GM23338 (cell line): ENCODE measurements at regions not wholly inside any gene's neighbourhood (a gene's known extent, or its start where the extent isn't known, plus 50 kb on each side); places are given as distances from the start of the nearest gene placed in this dataset.

Experiments
- ATAC-seq: fragments of 200-7000 bp; cut with Tn5 transposase; 3 replicates; pipeline ENCODE4 v1.9.1; 2020
- DNase-seq: peaks from one replicate; pipeline ENCODE4 v3.0.0-alpha.2; 2015; ENCODE audit warnings: low spot score
- H2AFZ ChIP-seq: fragments of 200-600 bp; sonication (generic); 2 replicates; pipeline ENCODE4 v1.8.0; 2016; ENCODE audit warnings: antibody characterized with exemption, mild to moderate bottlenecking, moderate library complexity
- H3F3A ChIP-seq: fragments of 200-600 bp; sonication (generic); replicated peaks from 2 replicates; pipeline ENCODE4 v1.8.0; 2017; ENCODE audit warnings: antibody characterized with exemption, mixed run types, low read depth
- H3K27ac ChIP-seq: fragments of 200-600 bp; sonication (generic); 2 replicates; pipeline ENCODE4 v1.6.1; 2016; ENCODE audit warnings: low read depth
- H3K27me3 ChIP-seq: fragments of 200-600 bp; sonication (generic); 2 replicates; pipeline ENCODE4 v1.8.0; 2016; ENCODE audit warnings: mild to moderate bottlenecking, mixed run types, moderate library complexity; ENCODE audit not compliant: insufficient read depth
- H3K36me3 ChIP-seq: fragments of 200-600 bp; sonication (generic); 2 replicates; pipeline ENCODE4 v1.8.0; 2016; ENCODE audit warnings: mild to moderate bottlenecking; ENCODE audit not compliant: insufficient read depth
- H3K4me1 ChIP-seq: fragments of 200-600 bp; sonication (generic); 2 replicates; pipeline ENCODE4 v1.8.0; 2016; ENCODE audit warnings: mild to moderate bottlenecking, moderate library complexity; ENCODE audit not compliant: insufficient read depth
- H3K4me2 ChIP-seq: fragments of 200-600 bp; sonication (generic); 2 replicates; pipeline ENCODE4 v1.7.1; 2017; ENCODE audit warnings: mixed run types
- H3K4me3 ChIP-seq: fragments of 200-600 bp; sonication (generic); 2 replicates; pipeline ENCODE4 v1.6.1; 2016; ENCODE audit warnings: mixed run types
- H3K79me2 ChIP-seq: fragments of 200-600 bp; sonication (generic); replicated peaks from 2 replicates; pipeline ENCODE4 v1.8.0; 2017; ENCODE audit warnings: mild to moderate bottlenecking; ENCODE audit not compliant: insufficient read depth
- H3K9me2 ChIP-seq: fragments of 200-600 bp; sonication (generic); 2 replicates; pipeline ENCODE4 v1.8.0; 2017; ENCODE audit not compliant: insufficient read depth
- H4K20me1 ChIP-seq: fragments of 200-600 bp; sonication (generic); replicated peaks from 2 replicates; pipeline ENCODE4 v1.8.0; 2017; ENCODE audit warnings: mild to moderate bottlenecking; ENCODE audit not compliant: insufficient read depth
- H3K27ac Mint-ChIP-seq: 2 replicates; pipeline ENCODE4 v1.8.0; 2020; ENCODE audit warnings: inconsistent platforms, mild to moderate bottlenecking, moderate library complexity, mixed read lengths
- H3K27me3 Mint-ChIP-seq: 3 replicates; pipeline ENCODE4 v1.8.0; 2022; ENCODE audit warnings: low read depth, mild to moderate bottlenecking, moderate library complexity, mixed read lengths, inconsistent platforms; ENCODE audit not compliant: insufficient read depth, poor library complexity
- H3K36me3 Mint-ChIP-seq: 3 replicates; pipeline ENCODE4 v1.8.0; 2021; ENCODE audit warnings: low read depth, mild to moderate bottlenecking, inconsistent platforms, moderate library complexity, mixed read lengths
- H3K4me1 Mint-ChIP-seq: 3 replicates; pipeline ENCODE4 v1.8.0; 2020; ENCODE audit warnings: mild to moderate bottlenecking, inconsistent platforms, mixed read lengths
- H3K4me3 Mint-ChIP-seq: 3 replicates; pipeline ENCODE4 v1.8.0; 2021; ENCODE audit warnings: moderate library complexity, mild to moderate bottlenecking, inconsistent platforms, mixed read lengths
- H3K9me3 Mint-ChIP-seq: 3 replicates; pipeline ENCODE4 v1.8.0; 2020; ENCODE audit warnings: moderate library complexity, mild to moderate bottlenecking, inconsistent platforms, mixed read lengths
- CREB1 ChIP-seq: fragments of 250-450 bp; sonication (Bioruptor Pico); IDR thresholded peaks from 2 replicates; pipeline ENCODE4 v1.5.0; 2020; ENCODE audit warnings: low read depth, mild to moderate bottlenecking, moderate library complexity
- EZH2 ChIP-seq: fragments of 200-600 bp; sonication (generic); IDR thresholded peaks from one replicate; pipeline ENCODE4 v1.8.0; 2017; ENCODE audit warnings: antibody characterized with exemption, mild to moderate bottlenecking, low read depth; ENCODE audit not compliant: unreplicated experiment
- EZH2phosphoT487 ChIP-seq: fragments of 200-600 bp; sonication (generic); IDR thresholded peaks from one replicate; pipeline ENCODE4 v1.8.1; 2018; ENCODE audit warnings: antibody characterized with exemption; ENCODE audit not compliant: unreplicated experiment
- JUNB ChIP-seq: IDR thresholded peaks from one replicate; pipeline ENCODE4 v1.6.1; 2016; ENCODE audit warnings: antibody characterized with exemption; ENCODE audit not compliant: unreplicated experiment
- NANOG ChIP-seq: IDR thresholded peaks from 2 replicates; pipeline ENCODE4 v1.6.1; 2016; ENCODE audit warnings: antibody characterized with exemption, borderline replicate concordance
- POLR2AphosphoS5 ChIP-seq: IDR thresholded peaks from 2 replicates; pipeline ENCODE4 v1.6.1; 2016; ENCODE audit warnings: antibody characterized with exemption, low read depth
- STAT1 ChIP-seq: IDR thresholded peaks from one replicate; pipeline ENCODE4 v1.6.1; 2016; ENCODE audit warnings: antibody characterized with exemption; ENCODE audit not compliant: unreplicated experiment
- ZNF114 ChIP-seq: fragments of 250-450 bp; sonication (Bioruptor Pico); IDR thresholded peaks from 2 replicates; pipeline ENCODE4 v1.5.0; 2020; ENCODE audit warnings: mild to moderate bottlenecking, moderate library complexity
- ZNF331 ChIP-seq: fragments of 250-450 bp; sonication (Bioruptor Pico); IDR thresholded peaks from 2 replicates; pipeline ENCODE4 v1.5.0; 2020; ENCODE audit warnings: low read depth, mild to moderate bottlenecking, moderate library complexity
- TF ChIP-seq, protein P1 (sequence below): IDR thresholded peaks from one replicate; pipeline ENCODE4 v1.6.1; 2018; ENCODE audit warnings: antibody characterized with exemption; ENCODE audit not compliant: unreplicated experiment
- TF ChIP-seq, protein P2 (sequence below): IDR thresholded peaks from 2 replicates; pipeline ENCODE4 v1.6.1; 2016; ENCODE audit warnings: antibody characterized with exemption
- TF ChIP-seq, protein P3 (sequence below), 2 experiments: fragments of 200-600 bp in 1 of 2; sonication (generic) in 1 of 2; conservative IDR thresholded peaks; 2 replicates each; pipeline versions ENCODE4 v1.5.1 to v1.6.1; 2016 to 2017; ENCODE audit warnings: antibody characterized with exemption in 2 of 2, low read depth in 2 of 2, mild to moderate bottlenecking in 2 of 2, moderate library complexity in 1 of 2
- TF ChIP-seq, protein P4 (sequence below): fragments of 250-450 bp; sonication (Bioruptor Pico); IDR thresholded peaks from 2 replicates; pipeline ENCODE4 v1.5.0; 2020; ENCODE audit warnings: mild to moderate bottlenecking, moderate library complexity

DNA sequence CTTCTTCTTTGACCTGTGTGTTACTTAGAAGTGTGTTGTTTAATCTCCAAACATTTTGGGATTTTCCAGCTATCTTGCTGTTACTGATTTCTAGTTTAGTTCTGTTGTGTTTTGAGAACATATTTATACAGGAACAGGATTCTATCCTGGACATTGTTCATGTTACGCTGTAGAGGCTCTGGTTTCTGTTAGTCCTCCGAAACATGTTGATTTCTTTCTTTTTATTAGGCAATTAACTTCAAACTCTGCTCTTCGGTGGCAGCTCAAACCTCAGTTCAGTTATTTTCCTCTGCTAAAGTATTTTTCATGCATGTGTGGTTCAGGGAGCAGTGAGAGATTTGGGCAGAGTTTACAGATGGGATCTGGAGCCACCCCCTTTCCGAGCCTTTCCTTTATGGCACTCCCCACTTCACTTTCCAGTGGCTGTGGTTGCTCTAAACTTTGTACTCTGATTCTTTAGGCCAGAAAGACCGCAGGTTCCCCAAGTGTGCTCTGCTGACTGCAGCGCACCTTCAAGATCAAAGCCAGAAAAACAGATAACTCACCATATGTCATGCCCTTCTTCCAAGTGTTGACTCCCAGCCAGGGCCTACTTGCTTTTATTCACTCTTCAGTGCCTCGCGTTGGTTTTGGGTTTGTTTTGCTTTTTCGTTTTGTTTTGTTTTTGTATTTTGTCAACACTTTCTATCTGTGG is 77.6 kb upstream of the KSR1 start:
- H3K4me3 Mint-ChIP-seq: no peak overlapping the region
- H3K4me1 ChIP-seq: 0 out of 2 replicates have a peak, but pooled peaks cover 4% of the 10 kb centered on the region
- no peak overlapping the region for H2AFZ ChIP-seq
- H3F3A ChIP-seq: no peaks in the 10 kb centered on the region
- H3K9me2 ChIP-seq: no peaks in the 10 kb centered on the region
- no peaks in the 10 kb centered on the region for H3K79me2 ChIP-seq
- DNase-seq (no peak), ATAC-seq (no peak)
- peaks cover 4% of the 10 kb centered on the region for H3K36me3 Mint-ChIP-seq
- H3K36me3 ChIP-seq: no peaks in the 10 kb centered on the region
- peaks cover 20% of the 10 kb centered on the region for H3K9me3 Mint-ChIP-seq
- peaks cover 17% of the 10 kb centered on the region for H3K27me3 Mint-ChIP-seq
- H4K20me1 ChIP-seq: no peaks in the 10 kb centered on the region
- H3K4me1 Mint-ChIP-seq: peaks cover 4% of the 10 kb centered on the region
- H3K4me2 ChIP-seq: no peak overlapping the region
- no peak overlapping the region for H3K4me3 ChIP-seq
- no peak overlapping the region for H3K27ac Mint-ChIP-seq
- H3K27ac ChIP-seq: no peak overlapping the region
- TF ChIP-seq, protein P1, sequence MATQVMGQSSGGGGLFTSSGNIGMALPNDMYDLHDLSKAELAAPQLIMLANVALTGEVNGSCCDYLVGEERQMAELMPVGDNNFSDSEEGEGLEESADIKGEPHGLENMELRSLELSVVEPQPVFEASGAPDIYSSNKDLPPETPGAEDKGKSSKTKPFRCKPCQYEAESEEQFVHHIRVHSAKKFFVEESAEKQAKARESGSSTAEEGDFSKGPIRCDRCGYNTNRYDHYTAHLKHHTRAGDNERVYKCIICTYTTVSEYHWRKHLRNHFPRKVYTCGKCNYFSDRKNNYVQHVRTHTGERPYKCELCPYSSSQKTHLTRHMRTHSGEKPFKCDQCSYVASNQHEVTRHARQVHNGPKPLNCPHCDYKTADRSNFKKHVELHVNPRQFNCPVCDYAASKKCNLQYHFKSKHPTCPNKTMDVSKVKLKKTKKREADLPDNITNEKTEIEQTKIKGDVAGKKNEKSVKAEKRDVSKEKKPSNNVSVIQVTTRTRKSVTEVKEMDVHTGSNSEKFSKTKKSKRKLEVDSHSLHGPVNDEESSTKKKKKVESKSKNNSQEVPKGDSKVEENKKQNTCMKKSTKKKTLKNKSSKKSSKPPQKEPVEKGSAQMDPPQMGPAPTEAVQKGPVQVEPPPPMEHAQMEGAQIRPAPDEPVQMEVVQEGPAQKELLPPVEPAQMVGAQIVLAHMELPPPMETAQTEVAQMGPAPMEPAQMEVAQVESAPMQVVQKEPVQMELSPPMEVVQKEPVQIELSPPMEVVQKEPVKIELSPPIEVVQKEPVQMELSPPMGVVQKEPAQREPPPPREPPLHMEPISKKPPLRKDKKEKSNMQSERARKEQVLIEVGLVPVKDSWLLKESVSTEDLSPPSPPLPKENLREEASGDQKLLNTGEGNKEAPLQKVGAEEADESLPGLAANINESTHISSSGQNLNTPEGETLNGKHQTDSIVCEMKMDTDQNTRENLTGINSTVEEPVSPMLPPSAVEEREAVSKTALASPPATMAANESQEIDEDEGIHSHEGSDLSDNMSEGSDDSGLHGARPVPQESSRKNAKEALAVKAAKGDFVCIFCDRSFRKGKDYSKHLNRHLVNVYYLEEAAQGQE: no peak
- TF ChIP-seq ZNF114 (no peak), ZNF331 (CRISPR knock-in tag) (no peak), EZH2 (no peak), NANOG (no peak), EZH2phosphoT487 (no peak), CREB1 (CRISPR knock-in tag) (no peak), STAT1 (no peak), POLR2AphosphoS5 (no peak), JUNB (no peak)
- TF ChIP-seq, protein P2, sequence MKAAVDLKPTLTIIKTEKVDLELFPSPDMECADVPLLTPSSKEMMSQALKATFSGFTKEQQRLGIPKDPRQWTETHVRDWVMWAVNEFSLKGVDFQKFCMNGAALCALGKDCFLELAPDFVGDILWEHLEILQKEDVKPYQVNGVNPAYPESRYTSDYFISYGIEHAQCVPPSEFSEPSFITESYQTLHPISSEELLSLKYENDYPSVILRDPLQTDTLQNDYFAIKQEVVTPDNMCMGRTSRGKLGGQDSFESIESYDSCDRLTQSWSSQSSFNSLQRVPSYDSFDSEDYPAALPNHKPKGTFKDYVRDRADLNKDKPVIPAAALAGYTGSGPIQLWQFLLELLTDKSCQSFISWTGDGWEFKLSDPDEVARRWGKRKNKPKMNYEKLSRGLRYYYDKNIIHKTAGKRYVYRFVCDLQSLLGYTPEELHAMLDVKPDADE: no peak
- TF ChIP-seq, protein P3, sequence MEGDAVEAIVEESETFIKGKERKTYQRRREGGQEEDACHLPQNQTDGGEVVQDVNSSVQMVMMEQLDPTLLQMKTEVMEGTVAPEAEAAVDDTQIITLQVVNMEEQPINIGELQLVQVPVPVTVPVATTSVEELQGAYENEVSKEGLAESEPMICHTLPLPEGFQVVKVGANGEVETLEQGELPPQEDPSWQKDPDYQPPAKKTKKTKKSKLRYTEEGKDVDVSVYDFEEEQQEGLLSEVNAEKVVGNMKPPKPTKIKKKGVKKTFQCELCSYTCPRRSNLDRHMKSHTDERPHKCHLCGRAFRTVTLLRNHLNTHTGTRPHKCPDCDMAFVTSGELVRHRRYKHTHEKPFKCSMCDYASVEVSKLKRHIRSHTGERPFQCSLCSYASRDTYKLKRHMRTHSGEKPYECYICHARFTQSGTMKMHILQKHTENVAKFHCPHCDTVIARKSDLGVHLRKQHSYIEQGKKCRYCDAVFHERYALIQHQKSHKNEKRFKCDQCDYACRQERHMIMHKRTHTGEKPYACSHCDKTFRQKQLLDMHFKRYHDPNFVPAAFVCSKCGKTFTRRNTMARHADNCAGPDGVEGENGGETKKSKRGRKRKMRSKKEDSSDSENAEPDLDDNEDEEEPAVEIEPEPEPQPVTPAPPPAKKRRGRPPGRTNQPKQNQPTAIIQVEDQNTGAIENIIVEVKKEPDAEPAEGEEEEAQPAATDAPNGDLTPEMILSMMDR (conservative IDR thresholded peaks at IDR 0.05; ENCODE audit: low read depth in 2 of 2): no peak
- TF ChIP-seq, protein P4, sequence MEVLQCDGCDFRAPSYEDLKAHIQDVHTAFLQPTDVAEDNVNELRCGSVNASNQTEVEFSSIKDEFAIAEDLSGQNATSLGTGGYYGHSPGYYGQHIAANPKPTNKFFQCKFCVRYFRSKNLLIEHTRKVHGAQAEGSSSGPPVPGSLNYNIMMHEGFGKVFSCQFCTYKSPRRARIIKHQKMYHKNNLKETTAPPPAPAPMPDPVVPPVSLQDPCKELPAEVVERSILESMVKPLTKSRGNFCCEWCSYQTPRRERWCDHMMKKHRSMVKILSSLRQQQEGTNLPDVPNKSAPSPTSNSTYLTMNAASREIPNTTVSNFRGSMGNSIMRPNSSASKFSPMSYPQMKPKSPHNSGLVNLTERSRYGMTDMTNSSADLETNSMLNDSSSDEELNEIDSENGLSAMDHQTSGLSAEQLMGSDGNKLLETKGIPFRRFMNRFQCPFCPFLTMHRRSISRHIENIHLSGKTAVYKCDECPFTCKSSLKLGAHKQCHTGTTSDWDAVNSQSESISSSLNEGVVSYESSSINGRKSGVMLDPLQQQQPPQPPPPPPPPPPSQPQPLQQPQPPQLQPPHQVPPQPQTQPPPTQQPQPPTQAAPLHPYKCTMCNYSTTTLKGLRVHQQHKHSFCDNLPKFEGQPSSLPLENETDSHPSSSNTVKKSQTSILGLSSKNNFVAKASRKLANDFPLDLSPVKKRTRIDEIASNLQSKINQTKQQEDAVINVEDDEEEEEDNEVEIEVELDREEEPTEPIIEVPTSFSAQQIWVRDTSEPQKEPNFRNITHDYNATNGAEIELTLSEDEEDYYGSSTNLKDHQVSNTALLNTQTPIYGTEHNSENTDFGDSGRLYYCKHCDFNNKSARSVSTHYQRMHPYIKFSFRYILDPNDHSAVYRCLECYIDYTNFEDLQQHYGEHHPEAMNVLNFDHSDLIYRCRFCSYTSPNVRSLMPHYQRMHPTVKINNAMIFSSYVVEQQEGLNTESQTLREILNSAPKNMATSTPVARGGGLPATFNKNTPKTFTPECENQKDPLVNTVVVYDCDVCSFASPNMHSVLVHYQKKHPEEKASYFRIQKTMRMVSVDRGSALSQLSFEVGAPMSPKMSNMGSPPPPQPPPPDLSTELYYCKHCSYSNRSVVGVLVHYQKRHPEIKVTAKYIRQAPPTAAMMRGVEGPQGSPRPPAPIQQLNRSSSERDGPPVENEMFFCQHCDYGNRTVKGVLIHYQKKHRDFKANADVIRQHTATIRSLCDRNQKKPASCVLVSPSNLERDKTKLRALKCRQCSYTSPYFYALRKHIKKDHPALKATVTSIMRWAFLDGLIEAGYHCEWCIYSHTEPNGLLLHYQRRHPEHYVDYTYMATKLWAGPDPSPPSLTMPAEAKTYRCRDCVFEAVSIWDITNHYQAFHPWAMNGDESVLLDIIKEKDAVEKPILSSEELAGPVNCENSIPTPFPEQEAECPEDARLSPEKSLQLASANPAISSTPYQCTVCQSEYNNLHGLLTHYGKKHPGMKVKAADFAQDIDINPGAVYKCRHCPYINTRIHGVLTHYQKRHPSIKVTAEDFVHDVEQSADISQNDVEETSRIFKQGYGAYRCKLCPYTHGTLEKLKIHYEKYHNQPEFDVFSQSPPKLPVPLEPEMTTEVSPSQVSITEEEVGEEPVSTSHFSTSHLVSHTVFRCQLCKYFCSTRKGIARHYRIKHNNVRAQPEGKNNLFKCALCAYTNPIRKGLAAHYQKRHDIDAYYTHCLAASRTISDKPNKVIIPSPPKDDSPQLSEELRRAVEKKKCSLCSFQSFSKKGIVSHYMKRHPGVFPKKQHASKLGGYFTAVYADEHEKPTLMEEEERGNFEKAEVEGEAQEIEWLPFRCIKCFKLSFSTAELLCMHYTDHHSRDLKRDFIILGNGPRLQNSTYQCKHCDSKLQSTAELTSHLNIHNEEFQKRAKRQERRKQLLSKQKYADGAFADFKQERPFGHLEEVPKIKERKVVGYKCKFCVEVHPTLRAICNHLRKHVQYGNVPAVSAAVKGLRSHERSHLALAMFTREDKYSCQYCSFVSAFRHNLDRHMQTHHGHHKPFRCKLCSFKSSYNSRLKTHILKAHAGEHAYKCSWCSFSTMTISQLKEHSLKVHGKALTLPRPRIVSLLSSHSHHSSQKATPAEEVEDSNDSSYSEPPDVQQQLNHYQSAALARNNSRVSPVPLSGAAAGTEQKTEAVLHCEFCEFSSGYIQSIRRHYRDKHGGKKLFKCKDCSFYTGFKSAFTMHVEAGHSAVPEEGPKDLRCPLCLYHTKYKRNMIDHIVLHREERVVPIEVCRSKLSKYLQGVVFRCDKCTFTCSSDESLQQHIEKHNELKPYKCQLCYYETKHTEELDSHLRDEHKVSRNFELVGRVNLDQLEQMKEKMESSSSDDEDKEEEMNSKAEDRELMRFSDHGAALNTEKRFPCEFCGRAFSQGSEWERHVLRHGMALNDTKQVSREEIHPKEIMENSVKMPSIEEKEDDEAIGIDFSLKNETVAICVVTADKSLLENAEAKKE: no peak
- H3K27me3 ChIP-seq: no peaks in the 10 kb centered on the region
